Ascending aorta (tissue), 2 donors: ENCODE measurements at regions not wholly inside any gene's neighbourhood (a gene's known extent, or its start where the extent isn't known, plus 50 kb on each side); places are given as distances from the start of the nearest gene placed in this dataset.

Source experiments
- DNase-seq, 2 donors: peaks; one replicate each; pipeline ENCODE4 v3.0.0-alpha.2; 2019; ENCODE audit warnings: low spot score in 2 of 2
- H3K27ac ChIP-seq, 2 donors: fragments of 200-600 bp; sonication (generic); one replicate each; pipeline ENCODE4 v1.5.1; 2016 to 2017; ENCODE audit warnings: mild to moderate bottlenecking in 1 of 2
- H3K27me3 ChIP-seq: fragments of 200-600 bp; sonication (generic); one replicate; pipeline ENCODE4 v1.5.1; 2017
- H3K36me3 ChIP-seq, 2 donors: fragments of 200-600 bp; sonication (generic); one replicate each; pipeline ENCODE4 v1.5.1; 2016
- H3K4me1 ChIP-seq, 2 donors: fragments of 200-600 bp; sonication (generic); one replicate each; pipeline ENCODE4 v1.5.1; 2016 to 2017; ENCODE audit warnings: mild to moderate bottlenecking in 1 of 2
- H3K4me3 ChIP-seq, 2 donors: fragments of 200-600 bp; sonication (generic); one replicate each; pipeline ENCODE4 v1.5.1; 2016 to 2017; ENCODE audit warnings: mild to moderate bottlenecking in 1 of 2
- H3K9me3 ChIP-seq, 2 donors: fragments of 200-600 bp; sonication (generic); one replicate each; pipeline ENCODE4 v1.5.1; 2016
- intact Hi-C: fragments of 100-400 bp; cut with DNase I; formaldehyde crosslinking; loops from one replicate; pipeline ENCODE4 v1.15.1; 2023
- TF ChIP-seq, protein P1 (sequence below), 3 experiments: fragments of 200-600 bp in 2 of 3; fragments of 450-650 bp in 1 of 3; sonication (generic) in 2 of 3; IDR thresholded peaks; one replicate each; pipeline ENCODE4 v1.5.1; 2016 to 2019; ENCODE audit warnings: antibody characterized with exemption in 3 of 3, mild to moderate bottlenecking in 1 of 3, moderate library complexity in 1 of 3

DNA sequence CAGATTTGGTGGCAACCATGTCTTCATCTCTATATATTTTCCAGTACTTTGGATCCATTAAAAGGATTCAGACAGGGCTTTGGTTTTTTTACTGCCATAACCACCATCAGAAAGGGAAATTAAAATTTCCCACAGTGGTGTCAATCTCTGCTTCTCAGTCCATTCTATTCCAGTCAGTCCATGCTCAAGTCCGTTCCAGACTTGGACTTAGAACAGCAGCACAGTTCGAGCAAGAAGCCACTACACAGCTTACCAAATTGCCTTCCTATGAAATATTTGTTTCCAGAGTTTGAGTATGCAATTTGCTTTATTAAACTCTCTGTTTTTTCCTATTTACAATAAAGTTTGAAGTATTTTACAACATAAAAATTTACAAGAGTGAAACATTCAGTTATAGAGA, 306.5 kb upstream of the GULP1 start:
- TF ChIP-seq, protein P1, sequence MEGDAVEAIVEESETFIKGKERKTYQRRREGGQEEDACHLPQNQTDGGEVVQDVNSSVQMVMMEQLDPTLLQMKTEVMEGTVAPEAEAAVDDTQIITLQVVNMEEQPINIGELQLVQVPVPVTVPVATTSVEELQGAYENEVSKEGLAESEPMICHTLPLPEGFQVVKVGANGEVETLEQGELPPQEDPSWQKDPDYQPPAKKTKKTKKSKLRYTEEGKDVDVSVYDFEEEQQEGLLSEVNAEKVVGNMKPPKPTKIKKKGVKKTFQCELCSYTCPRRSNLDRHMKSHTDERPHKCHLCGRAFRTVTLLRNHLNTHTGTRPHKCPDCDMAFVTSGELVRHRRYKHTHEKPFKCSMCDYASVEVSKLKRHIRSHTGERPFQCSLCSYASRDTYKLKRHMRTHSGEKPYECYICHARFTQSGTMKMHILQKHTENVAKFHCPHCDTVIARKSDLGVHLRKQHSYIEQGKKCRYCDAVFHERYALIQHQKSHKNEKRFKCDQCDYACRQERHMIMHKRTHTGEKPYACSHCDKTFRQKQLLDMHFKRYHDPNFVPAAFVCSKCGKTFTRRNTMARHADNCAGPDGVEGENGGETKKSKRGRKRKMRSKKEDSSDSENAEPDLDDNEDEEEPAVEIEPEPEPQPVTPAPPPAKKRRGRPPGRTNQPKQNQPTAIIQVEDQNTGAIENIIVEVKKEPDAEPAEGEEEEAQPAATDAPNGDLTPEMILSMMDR (IDR thresholded peaks at IDR 0.05): no peak
- Histone ChIP-seq H3K4me1 (peaks cover 0 to 11% of the 10 kb centered on the region in 2 donors), H3K4me3 (no peak overlapping the region), H3K9me3 (no peaks in the 10 kb centered on the region), H3K27ac (no peak overlapping the region), H3K27me3 (no peaks in the 10 kb centered on the region), H3K36me3 (no peaks in the 10 kb centered on the region)
- intact Hi-C loops: no loop called here
- DNase-seq: no peak

DNA sequence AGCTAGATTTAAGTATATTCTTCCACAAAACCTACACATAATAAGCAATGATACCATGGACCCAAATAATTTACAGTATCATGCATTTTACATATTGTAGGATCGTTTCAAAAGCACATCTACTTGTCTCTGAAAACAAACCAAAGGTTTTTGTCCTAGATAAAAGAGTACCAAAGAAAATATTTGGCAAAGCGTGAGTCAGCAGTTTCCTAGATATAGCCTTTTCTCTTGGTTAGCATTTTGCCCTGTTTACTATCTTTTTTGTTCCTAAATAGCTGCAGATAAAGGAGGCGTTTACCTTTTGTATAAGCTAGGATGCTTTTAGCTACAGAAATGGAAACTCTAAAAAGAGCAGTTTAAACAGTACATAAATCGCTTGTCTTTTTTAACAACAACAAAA, 305.8 kb upstream of the GULP1 start:
- Histone ChIP-seq H3K9me3 (no peaks in the 10 kb centered on the region), H3K4me1 (peaks cover 0 to 11% of the 10 kb centered on the region in 2 donors), H3K27ac (no peak overlapping the region), H3K4me3 (no peak overlapping the region), H3K27me3 (no peaks in the 10 kb centered on the region), H3K36me3 (no peaks in the 10 kb centered on the region)
- TF ChIP-seq, protein P1 (IDR thresholded peaks at IDR 0.05): no peak
- intact Hi-C loops: no loop called here
- no peak for DNase-seq

DNA sequence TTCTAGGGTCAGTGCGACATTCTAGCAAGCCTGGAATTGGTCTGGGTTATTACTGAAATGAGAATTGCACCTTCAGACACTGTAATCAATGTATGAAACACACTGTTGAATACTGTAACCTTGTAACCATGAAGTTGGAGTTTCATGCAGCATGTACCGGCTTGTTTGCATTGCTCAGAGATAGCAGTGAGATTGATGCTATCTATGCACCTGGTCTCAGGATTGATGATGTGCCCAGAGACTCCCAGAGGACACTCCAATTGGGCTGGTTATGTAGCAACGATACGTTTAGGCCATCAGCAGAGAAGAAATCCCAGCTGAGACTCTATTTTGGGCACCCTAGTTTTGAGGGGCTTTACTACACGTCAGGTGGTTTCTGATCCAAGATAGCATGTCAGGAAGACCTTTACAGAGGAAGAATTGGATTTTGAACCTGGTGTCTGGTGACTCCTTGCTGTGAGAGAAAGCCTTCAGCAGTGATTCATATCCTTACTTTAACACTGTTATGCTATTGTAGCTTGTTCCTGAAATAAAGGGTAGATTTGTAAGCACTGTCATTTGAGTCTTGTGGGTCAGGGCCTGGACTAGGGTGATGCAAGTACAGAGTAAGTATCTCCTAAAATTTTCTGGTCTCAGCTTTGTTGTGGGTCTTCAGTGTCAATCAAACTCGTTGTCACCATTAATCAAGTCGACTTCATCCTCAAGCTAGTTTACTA, 305.1 kb upstream of the GULP1 start:
- Histone ChIP-seq H3K36me3 (no peaks in the 10 kb centered on the region), H3K27me3 (no peaks in the 10 kb centered on the region), H3K4me1 (peaks cover 0 to 11% of the 10 kb centered on the region in 2 donors), H3K27ac (no peak overlapping the region), H3K9me3 (no peaks in the 10 kb centered on the region), H3K4me3 (no peak overlapping the region)
- DNase-seq: no peak
- TF ChIP-seq, protein P1 (IDR thresholded peaks at IDR 0.05): no peak
- intact Hi-C loops: no loop called here

DNA sequence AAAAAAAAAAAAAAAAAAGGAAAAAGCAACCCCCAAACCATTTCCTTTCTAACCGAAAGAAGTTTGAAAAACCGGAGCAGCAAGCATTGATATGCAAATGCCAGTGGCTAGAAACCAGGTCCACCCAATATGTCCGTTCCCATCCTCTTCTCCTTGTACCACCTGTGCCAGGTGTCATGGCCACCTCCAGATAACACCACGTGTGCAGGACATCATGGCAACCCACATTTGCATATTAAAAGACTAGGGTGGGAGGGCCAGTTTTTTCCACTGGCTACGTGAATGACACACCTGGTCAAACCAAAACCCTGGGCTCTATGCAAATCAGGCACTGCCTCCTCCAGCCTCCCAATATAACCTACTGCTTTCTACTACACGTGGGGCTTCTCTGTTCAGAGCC, 303.3 kb upstream of the GULP1 start:
- H3K27ac ChIP-seq: no peak overlapping the region
- peaks cover 0 to 5% of the 10 kb centered on the region in 2 donors for H3K4me1 ChIP-seq
- TF ChIP-seq, protein P1 (IDR thresholded peaks at IDR 0.05): no peak
- intact Hi-C loops: no loop called here
- H3K9me3 ChIP-seq: no peaks in the 10 kb centered on the region
- H3K36me3 ChIP-seq: no peaks in the 10 kb centered on the region
- DNase-seq: no peak
- no peaks in the 10 kb centered on the region for H3K27me3 ChIP-seq
- H3K4me3 ChIP-seq: no peak overlapping the region

DNA sequence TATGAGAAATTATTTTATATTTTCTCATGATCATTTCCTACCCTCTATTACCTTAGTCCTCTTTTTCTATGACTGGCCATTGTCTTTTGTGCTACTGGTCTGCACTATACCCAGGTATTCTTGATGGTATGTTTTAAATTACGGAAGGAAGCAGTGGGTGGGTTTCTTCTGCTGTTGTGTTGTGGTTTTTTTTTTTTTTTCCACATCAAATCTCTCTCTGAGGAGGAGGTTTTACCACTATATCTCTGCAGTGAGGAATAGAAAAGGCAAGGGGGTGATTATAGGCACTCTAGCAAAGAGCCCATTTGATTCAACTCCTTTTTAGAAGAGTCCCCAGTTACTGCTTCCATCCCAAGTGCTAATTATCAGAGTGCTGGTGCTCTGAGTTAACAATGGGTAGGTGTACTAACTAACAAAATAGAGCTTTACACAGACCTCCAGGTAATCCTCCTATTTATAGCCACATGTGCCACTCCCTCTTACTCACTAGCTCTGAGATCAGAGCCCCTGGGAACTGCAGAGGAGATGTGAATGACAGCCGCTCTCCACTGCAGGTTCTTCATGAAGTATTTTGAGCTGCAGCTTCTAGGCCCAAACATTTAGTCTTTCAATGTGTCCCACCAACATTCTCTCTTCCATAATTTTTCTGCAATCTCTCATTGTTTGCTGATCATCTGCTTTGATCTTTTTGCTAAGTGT, 301.6 kb upstream of the GULP1 start:
- no peak overlapping the region for H3K4me3 ChIP-seq
- no peak for DNase-seq
- no peaks in the 10 kb centered on the region for H3K27me3 ChIP-seq
- H3K27ac ChIP-seq: no peak overlapping the region
- intact Hi-C loops: no loop called here
- peaks cover 0 to 8% of the 10 kb centered on the region in 2 donors for H3K4me1 ChIP-seq
- H3K9me3 ChIP-seq: no peaks in the 10 kb centered on the region
- TF ChIP-seq, protein P1 (IDR thresholded peaks at IDR 0.05): no peak
- H3K36me3 ChIP-seq: no peaks in the 10 kb centered on the region
